ENCODE measurements at regions not wholly inside any gene's neighbourhood (a gene's known extent, or its start where the extent isn't known, plus 50 kb on each side); places are given as distances from the start of the nearest gene placed in this dataset.

DNA sequence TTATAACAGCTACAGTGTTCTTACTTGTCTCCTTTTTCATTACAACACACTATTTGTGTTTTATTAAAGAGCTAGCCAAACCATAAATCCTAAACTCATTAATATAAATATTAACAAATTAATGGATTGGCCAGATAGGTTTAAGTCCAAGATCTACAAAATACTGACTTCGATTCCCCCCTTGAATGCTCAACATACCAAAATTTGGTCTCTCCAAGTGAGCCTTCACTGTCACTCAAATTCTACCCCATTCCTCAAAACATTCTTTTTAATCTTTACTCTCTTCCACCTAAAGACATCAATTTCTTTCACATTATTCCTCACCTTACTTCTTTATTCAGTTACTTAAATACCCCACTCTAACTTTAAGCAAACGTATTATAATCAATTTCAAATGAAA is 281.5 kb downstream of the ICOS start:
- no peak overlapping the region for H2BK15ac ChIP-seq (ENCODE audit: low read depth, low read length)
- no peak overlapping the region for H2AFZ ChIP-seq (ENCODE audit: low read length)
- Mint-ChIP-seq H3K4me3 (no peak overlapping the region), H3K9me3 (peaks cover 19 to 21% of the 10 kb centered on the region in 2 experiments), H3K4me1 (no peaks in the 10 kb centered on the region), H3K27ac (no peak overlapping the region), H3K36me3 (ENCODE audit: insufficient read depth in 1 of 3, low read depth in 3 of 3) (peaks cover 3 to 10% (median 7%) of the 10 kb centered on the region in 3 experiments; a peak in 6 of 7 replicates), H3K27me3 (ENCODE audit: low read depth) (peaks cover 13% of the 10 kb centered on the region)
- H3K9me3 ChIP-seq (ENCODE audit: control insufficient read depth, low read depth, low read length) = no peaks in the 10 kb centered on the region
- H3K4me2 ChIP-seq (ENCODE audit: insufficient read depth, insufficient read length, low read length) = no peak overlapping the region
- H3K18ac ChIP-seq (ENCODE audit: insufficient read length, low read depth, low read length) = no peak overlapping the region
- no peak overlapping the region for H3K4ac ChIP-seq (ENCODE audit: low read depth, low read length)
- TF ChIP-seq, protein P1, sequence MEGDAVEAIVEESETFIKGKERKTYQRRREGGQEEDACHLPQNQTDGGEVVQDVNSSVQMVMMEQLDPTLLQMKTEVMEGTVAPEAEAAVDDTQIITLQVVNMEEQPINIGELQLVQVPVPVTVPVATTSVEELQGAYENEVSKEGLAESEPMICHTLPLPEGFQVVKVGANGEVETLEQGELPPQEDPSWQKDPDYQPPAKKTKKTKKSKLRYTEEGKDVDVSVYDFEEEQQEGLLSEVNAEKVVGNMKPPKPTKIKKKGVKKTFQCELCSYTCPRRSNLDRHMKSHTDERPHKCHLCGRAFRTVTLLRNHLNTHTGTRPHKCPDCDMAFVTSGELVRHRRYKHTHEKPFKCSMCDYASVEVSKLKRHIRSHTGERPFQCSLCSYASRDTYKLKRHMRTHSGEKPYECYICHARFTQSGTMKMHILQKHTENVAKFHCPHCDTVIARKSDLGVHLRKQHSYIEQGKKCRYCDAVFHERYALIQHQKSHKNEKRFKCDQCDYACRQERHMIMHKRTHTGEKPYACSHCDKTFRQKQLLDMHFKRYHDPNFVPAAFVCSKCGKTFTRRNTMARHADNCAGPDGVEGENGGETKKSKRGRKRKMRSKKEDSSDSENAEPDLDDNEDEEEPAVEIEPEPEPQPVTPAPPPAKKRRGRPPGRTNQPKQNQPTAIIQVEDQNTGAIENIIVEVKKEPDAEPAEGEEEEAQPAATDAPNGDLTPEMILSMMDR (conservative IDR thresholded peaks at IDR 0.05) = no peak
- no peak overlapping the region for H2BK12ac ChIP-seq (ENCODE audit: insufficient read length, low read depth, low read length)
- DNase-seq = no peak
- H4K8ac ChIP-seq (replicated peaks; ENCODE audit: insufficient read length, low read depth, low read length) = no peak overlapping the region
- no peaks in the 10 kb centered on the region for H3K79me2 ChIP-seq (ENCODE audit: insufficient read depth, low read length)
- H4K5ac ChIP-seq (ENCODE audit: insufficient read length, low read depth, low read length) = no peak overlapping the region
- H3K14ac ChIP-seq (ENCODE audit: insufficient read depth, low read length) = no peak overlapping the region
- no peak overlapping the region for H2BK5ac ChIP-seq (ENCODE audit: insufficient read length, low read length)
- H3T11ph ChIP-seq (ENCODE audit: low read length) = no peak overlapping the region
- H3K23ac ChIP-seq (ENCODE audit: insufficient read length, low read depth, low read length) = no peak overlapping the region
- H3K9ac ChIP-seq (ENCODE audit: extremely low read depth, insufficient read length, low read length) = no peak overlapping the region
- H3K79me1 ChIP-seq (ENCODE audit: insufficient read depth, low read depth, low read length, poor library complexity, severe bottlenecking) = no peaks in the 10 kb centered on the region
- no peak overlapping the region for H4K91ac ChIP-seq (ENCODE audit: insufficient read length, low read depth, low read length)
- no peak overlapping the region for H3K27ac ChIP-seq (ENCODE audit: insufficient read length, low read depth, low read length)
- no peaks in the 10 kb centered on the region for H3K23me2 ChIP-seq (ENCODE audit: insufficient read length, low read depth, low read length, poor library complexity, severe bottlenecking)
- no peaks in the 10 kb centered on the region for H4K20me1 ChIP-seq (ENCODE audit: control insufficient read depth, insufficient read depth, insufficient read length)
- WGBS (ENCODE audit: extremely low coverage, insufficient read length, low lambda C conversion rate) = 100% methylated on average over 1 of the region's 2 CpGs
- H2BK20ac ChIP-seq (ENCODE audit: low read depth, low read length, poor library complexity, severe bottlenecking) = no peak overlapping the region
- H2BK120ac ChIP-seq (ENCODE audit: low read depth, low read length, poor library complexity, severe bottlenecking) = no peak overlapping the region
- no peak overlapping the region for H3K56ac ChIP-seq (ENCODE audit: insufficient read length, low read depth, low read length)
- no peaks in the 10 kb centered on the region for H3K4me1 ChIP-seq (ENCODE audit: insufficient read depth, low read length)
- no peaks in the 10 kb centered on the region for H3K27me3 ChIP-seq (ENCODE audit: insufficient read depth, low read length)
- H2AK5ac ChIP-seq (ENCODE audit: insufficient read length, low read length) = no peak overlapping the region

Measured in H9 (cell line).